NCI-H1417 (cell line): ENCODE measurements at regions not wholly inside any gene's neighbourhood (a gene's known extent, or its start where the extent isn't known, plus 50 kb on each side); places are given as distances from the start of the nearest gene placed in this dataset.
"Not testable (repeated sequence)": the region's sequence is repeated elsewhere in the genome, so short reads cannot be mapped to it uniquely, and the experiment has no call there.

Source experiments
- DNase-seq, 3 experiments: peaks; one replicate each; lab custom pipeline; 2025; lab: John Stamatoyannopoulos, UW

DNA sequence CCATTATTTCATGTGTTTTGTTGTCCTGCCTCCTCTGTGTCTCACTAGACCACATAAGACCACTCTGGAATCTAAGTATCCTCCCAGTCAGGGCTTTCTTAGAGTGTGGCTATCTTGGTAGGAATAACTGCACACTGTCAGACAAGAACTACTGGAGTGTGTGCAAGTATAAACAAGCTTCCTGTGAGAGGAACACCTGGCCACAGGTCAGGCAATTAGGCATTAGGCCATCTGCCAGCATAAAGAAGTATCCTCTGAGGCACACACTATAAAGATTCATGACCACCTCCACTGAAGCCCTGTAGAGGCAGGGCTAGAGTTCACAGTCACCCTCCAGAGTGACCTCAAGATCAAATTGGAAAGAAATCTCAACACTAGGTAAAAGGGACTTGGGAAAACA is 507.0 kb upstream of the PABPC4L start:
- DNase-seq = peak in 2 of 3 experiments; percentile 2 to 29

- DNase-seq = no peak
Observed at GRCh38 chr4:134708026-134708425, 506.4 kb upstream of the PABPC4L start.

DNA sequence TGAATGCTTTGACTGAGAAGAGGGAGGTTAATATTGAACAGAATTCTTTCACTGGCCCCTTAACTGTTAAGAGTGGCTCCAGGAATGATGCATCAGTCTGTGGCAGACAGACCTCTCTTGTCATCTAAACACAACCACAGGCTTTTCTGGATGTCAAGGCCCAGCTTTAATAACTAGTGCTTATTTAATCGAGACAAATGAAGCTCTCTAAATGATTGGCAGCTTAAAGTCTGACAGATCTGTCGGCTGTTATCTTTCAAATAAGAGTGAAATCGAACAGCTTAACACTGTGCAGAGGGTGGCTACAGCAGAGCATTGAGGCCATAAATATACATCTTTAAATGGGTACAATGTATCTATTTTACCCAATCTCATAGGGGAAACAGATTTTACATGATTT is 500.8 kb upstream of the PABPC4L start:
- DNase-seq = no peak

- no peak for DNase-seq
Observed at GRCh38 chr4:134700251-134700650, 498.7 kb upstream of the PABPC4L start.

DNA sequence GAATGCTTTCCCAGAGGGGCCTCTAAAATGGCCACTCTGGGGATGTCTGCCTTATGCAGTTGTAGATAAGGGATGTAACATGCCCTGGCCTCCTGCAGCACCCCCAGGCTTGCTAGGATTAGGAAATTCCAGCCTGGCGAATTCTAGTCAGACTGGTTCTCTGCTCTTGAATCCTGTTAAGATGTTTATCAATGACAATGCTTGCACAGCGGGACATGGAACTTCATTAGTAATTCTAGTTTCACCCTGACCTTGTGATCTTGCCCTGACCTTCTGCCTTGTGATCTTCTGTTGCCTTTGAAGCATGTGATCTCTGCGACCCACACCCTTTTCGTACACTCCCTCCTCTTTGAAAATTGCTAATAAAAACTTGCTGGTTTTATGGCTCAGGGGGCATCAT is 497.2 kb upstream of the PABPC4L start:
- DNase-seq = not testable (repeated sequence)

DNA sequence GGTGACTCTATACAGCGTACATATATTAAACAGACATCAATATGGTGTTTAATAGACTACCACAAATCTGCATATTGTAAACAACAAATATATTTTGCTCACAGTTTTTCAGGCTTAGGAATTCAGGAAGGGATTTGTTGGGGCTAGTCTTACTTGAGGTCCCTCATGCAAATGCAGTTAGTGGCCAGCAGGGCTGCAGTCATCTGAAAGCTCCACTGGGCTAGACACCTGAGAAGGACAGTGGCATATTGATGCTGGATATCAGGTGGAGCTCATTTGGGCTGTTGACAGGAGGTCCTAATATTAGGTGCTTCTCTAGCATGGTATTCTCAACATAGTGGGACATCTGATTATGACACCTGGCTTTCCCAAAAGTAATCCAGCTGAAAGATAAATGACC is 493.8 kb upstream of the PABPC4L start:
- no peak for DNase-seq

DNA sequence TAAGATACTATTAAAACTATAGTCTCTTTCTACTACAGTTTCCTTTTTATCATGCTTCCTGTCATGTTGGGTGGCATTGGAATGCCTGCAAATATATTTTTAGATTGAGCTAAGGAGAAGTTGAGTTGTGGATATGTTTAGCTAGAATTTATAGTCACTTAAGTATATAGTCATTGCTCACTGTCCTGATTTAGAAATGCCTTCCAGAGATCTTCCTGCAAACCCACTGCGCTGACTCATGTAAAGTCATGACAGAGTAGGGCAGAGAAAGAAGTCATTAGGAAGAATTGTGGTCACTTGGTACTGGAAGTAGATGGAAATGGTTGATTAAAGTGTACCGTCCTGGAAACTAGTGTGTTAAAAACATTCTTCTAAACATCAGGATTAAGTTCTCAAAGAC is 490.3 kb upstream of the PABPC4L start:
- DNase-seq = no peak

GRCh38 chr4:134687646-134688628 is 486.3 kb upstream of the PABPC4L start:
- DNase-seq = no peak

DNA sequence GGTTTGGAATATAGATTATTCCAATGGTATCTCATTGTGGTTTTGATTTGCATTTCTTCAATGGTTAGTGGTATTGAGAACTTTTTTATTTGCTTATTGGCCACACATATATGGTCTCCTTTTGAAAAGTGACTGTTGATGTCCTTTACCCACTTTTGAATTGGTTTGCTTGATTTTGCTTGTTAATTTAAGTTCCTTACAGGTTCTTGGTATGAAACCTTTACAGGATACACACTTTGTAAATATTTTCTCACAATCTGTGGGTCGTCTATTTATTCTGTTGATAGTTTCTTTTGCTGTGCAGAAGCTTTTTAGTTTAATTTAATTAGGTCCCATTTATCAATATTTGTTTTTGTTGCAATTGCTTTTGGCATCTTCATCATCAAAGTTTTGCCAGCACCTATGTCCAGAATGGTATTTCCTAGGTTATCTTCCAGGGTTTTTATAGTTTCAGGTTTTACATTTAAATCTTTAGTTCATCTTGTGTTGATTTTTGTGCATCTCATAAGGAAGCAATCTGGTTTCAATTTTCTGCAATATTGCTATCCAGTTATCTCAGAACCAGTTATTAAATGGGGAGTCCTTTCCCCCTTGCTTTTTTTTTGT is 475.7 kb upstream of the PABPC4L start:
- no peak for DNase-seq

DNA sequence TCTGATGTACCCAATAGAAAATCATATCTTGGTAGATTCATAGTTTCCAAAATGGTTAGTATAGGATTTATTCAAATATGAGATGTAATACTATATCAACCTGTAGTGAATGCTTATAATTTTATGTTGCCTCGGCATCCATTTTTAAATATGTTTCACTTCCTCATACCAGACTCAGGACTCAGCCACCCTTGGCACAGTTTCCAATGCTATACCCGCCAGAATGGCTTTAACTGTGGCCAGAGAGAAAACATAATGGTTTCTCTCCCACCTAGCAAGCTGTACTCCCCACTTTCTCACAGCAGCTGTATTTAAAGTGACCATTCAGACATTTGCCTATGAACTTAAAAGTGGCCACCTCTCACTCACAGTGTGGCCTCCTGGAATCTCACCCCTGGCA is 466.6 kb upstream of the PABPC4L start:
- no peak for DNase-seq

- DNase-seq = no peak
Observed at GRCh38 chr4:134666640-134667039, 465.1 kb upstream of the PABPC4L start.

DNA sequence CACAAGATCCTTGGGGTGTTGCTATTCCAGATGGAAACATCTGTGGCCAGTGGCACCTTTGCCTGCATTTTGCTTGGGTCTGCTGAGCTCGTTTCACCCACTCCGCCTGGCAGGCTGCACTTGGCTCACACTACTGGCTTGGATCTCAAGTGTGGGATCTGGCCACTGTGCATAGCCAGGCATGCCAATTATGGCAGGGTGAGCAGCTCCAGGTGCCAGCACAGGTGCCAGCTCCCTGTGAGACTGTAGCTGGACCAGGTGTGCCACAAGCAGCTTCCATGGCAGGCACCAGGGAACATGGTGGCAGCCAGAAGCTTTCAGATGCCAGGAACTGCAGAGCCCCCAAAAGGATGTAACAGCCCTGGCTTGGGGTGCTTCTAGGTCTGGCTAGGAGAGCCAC is 463.8 kb upstream of the PABPC4L start:
- no peak for DNase-seq

GRCh38 chr4:134663742-134664141 is 462.2 kb upstream of the PABPC4L start:
- DNase-seq = no peak

DNA sequence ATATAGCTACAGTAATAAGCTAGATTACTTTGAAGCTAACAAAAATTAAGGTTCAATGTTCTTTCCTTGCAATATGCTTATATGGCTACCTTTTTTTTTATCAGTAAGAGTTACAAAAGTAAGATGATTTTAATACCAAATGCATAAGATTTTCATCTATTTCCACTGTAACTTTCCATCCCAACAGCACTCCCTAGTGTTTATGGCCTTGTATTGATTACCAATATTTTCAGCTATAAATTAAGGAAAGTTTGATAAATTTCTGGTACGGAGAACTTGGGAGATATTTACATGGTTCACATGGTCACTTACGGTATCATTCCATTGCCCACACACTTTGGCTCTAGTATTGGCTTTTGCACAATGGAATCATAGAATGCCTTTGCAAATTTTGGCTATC is 448.9 kb upstream of the PABPC4L start:
- DNase-seq = no peak

DNA sequence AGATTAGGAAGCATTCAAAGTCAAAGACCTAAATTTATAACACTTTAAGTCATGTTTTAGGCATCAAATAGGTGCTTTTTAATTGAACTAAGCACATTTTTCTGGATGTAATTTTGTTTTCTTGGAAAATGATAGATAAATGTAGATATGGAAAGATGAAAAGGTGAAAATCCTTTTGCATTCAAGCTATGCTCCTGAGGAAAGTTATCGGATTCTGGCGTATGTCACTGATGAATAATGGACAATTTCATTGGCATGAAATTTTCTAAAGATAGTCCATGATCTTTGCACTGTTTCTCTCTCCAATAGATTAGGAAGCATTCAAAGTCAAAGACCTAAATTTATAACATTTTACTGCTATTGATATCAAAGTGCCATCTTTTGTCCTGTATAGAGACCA is 444.2 kb upstream of the PABPC4L start:
- DNase-seq = no peak

DNA sequence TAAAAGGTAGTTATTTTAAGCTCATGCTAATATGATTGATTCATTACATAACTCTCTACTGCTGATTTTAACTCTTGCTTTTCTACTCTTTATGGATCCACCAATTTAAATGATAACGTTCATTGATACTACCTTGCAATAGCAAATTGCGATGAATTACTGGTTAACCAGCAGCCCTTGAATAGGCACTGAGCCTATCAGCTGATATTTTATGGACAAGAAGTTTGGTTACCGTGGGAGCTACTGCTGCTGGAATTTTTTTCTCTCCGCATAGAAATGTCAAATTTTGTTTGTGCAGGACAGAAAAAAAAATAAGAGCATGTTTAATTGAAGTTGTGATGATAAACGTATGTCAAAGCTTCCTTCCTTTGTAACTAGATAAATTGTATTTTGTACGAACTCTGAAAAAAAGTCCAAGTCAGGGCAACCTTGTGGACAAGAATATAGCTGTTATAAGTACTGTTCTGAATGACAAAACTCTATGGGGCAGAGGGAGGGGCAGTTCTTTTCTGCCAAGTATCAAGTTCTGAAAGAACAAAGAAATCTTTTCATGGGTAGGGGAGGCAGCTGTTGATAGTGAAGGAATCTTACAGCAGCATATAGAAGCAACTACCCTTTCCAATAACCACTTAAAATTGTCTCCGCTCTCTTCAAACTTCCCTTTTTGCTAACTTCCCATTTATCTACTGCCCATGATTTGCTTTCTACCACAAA is 434.9 kb upstream of the PABPC4L start:
- DNase-seq = no peak

GRCh38 chr4:134634301-134634700 is 432.7 kb upstream of the PABPC4L start:
- DNase-seq = no peak

DNA sequence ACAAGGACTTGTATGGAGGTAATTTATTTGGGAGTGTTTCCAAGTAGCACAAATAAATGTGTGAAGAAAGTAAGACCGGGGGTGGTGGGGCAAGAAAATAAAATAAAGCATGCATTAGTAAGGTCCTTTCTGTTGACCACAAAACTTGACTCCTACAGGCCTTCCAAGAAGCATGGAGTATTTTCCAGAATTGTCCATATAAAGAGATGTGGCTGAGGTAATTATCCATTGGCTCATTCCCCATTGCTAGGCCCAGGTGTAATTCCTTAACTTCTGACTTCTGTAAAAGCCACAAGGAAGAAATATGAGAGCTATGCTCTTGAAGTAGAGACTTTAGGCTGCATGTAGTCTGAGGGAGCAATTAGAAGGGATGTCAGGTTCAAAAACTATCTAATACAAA is 430.5 kb upstream of the PABPC4L start:
- DNase-seq = no peak

GRCh38 chr4:134628066-134628465 is 426.5 kb upstream of the PABPC4L start:
- no peak for DNase-seq

DNA sequence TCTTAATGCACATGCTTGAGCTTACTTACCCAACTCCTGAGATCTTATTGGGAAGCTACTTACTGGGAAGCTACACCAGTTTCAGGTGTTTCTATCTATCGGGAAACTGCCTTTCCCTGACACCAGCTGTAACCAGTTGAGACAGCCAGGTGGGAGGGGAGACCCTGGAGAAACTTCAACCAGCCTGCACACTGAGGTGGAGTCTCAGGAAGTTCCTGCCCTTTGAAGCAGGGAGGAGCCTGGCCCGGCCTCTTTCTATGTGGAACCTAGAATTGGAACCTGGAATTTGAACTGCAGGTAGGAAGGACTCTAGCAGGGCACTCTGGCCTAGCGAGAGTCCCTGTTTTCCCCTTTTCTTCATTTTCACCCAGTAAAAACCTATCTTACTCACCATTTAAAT is 425.8 kb upstream of the PABPC4L start:
- DNase-seq = no peak

DNA sequence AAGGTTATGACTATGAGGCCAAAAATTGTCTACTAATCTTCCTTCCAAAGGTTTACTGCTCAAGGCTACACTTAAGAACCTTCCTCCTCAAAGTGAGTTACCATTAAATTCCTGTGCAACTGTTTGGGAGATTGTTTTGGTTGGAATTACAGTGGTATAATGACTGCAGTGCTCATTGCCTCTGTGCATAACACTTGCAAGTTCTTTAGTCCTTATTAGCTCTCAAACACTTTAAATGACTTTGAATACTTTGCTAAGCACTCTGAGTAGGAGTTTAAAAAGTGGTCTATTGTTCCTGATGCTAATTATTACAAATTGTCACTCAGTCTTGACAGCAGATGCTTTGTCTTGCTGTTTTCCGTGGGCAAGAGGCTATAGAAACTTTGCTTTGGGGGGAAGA is 422.8 kb upstream of the PABPC4L start:
- no peak for DNase-seq

- not testable (repeated sequence) for DNase-seq
Observed at GRCh38 chr4:134622626-134623575, 421.3 kb upstream of the PABPC4L start.
